NCI-H2227 treated with DMSO at 0.1 percent for 48 hours (cell line): ENCODE measurements at regions not wholly inside any gene's neighbourhood (a gene's known extent, or its start where the extent isn't known, plus 50 kb on each side); places are given as distances from the start of the nearest gene placed in this dataset.

Experiments
- DNase-seq: peaks from one replicate; lab custom pipeline; 2025; lab: John Stamatoyannopoulos, UW

GRCh38 chr17:79444198-79444597, 166.7 kb downstream of the RBFOX3 start:
- no peak for DNase-seq

- no peak for DNase-seq
Observed at GRCh38 chr17:79443026-79443425, 167.8 kb downstream of the RBFOX3 start.

GRCh38 chr17:79441356-79442160, 169.3 kb downstream of the RBFOX3 start:
- no peak for DNase-seq

- no peak for DNase-seq
Observed at GRCh38 chr17:79440251-79440650, 170.6 kb downstream of the RBFOX3 start.

- DNase-seq = no peak
Observed at GRCh38 chr17:79439493-79439892, 171.4 kb downstream of the RBFOX3 start.

- no peak for DNase-seq
Observed at GRCh38 chr17:79438546-79439334, 172.1 kb downstream of the RBFOX3 start.

GRCh38 chr17:79438058-79438457, 172.8 kb downstream of the RBFOX3 start:
- DNase-seq = no peak

- DNase-seq = no peak
Observed at GRCh38 chr17:79437081-79437480, 173.8 kb downstream of the RBFOX3 start.

GRCh38 chr17:79435962-79436361, 174.9 kb downstream of the RBFOX3 start:
- DNase-seq = no peak

GRCh38 chr17:79435296-79435695, 175.6 kb downstream of the RBFOX3 start:
- no peak for DNase-seq

- no peak for DNase-seq
Observed at GRCh38 chr17:79434215-79434614, 176.6 kb downstream of the RBFOX3 start.

GRCh38 chr17:79433379-79433778, 177.5 kb downstream of the RBFOX3 start:
- DNase-seq = no peak

- no peak for DNase-seq
Observed at GRCh38 chr17:79431175-79431574, 179.7 kb downstream of the RBFOX3 start.

- no peak for DNase-seq
Observed at GRCh38 chr17:79429864-79430494, 180.9 kb downstream of the RBFOX3 start.

GRCh38 chr17:79428988-79429387, 181.9 kb downstream of the RBFOX3 start:
- DNase-seq = no peak

- DNase-seq = no peak
Observed at GRCh38 chr17:79427621-79428539, 183.0 kb downstream of the RBFOX3 start.

- no peak for DNase-seq
Observed at GRCh38 chr17:79425686-79426085, 185.2 kb downstream of the RBFOX3 start.

GRCh38 chr17:79424471-79425185, 186.2 kb downstream of the RBFOX3 start:
- DNase-seq = no peak

- no peak for DNase-seq
Observed at GRCh38 chr17:79423811-79424465, 186.9 kb downstream of the RBFOX3 start.

GRCh38 chr17:79422236-79422635, 188.6 kb downstream of the RBFOX3 start:
- no peak for DNase-seq
